Neuronal stem cell (in vitro differentiated cells): ENCODE measurements at regions not wholly inside any gene's neighbourhood (a gene's known extent, or its start where the extent isn't known, plus 50 kb on each side); places are given as distances from the start of the nearest gene placed in this dataset.
A peak's percentile ranks its signal among the peaks of the same experiment; 100 is the strongest.

Experiments used
- DNase-seq: peaks from one replicate; pipeline ENCODE4 v3.0.0-alpha.2; 2013; ENCODE audit warnings: low spot score
- H2AFZ ChIP-seq: one replicate; pipeline ENCODE4 v1.6.1; 2013; ENCODE audit warnings: mild to moderate bottlenecking, low read length, inconsistent platforms
- H2AK5ac ChIP-seq: 2 replicates; pipeline ENCODE4 v1.6.1; 2013; ENCODE audit warnings: low read depth, mild to moderate bottlenecking, inconsistent platforms, low read length, moderate library complexity, mixed read lengths
- H2BK120ac ChIP-seq: 2 replicates; pipeline ENCODE4 v1.6.1; 2013; ENCODE audit warnings: low read depth, mild to moderate bottlenecking, inconsistent platforms, low read length, moderate library complexity, mixed read lengths
- H2BK12ac ChIP-seq: one replicate; pipeline ENCODE4 v1.6.1; 2013; ENCODE audit warnings: low read length, inconsistent platforms
- H2BK15ac ChIP-seq: 2 replicates; pipeline ENCODE4 v1.6.1; 2013; ENCODE audit warnings: mild to moderate bottlenecking, low read length, inconsistent platforms, mixed read lengths
- H2BK5ac ChIP-seq: one replicate; pipeline ENCODE4 v1.6.1; 2013; ENCODE audit warnings: inconsistent platforms, mild to moderate bottlenecking, low read length, moderate library complexity
- H3K14ac ChIP-seq: one replicate; pipeline ENCODE4 v1.6.1; 2013; ENCODE audit warnings: low read length, inconsistent platforms
- H3K18ac ChIP-seq: 2 replicates; pipeline ENCODE4 v1.6.1; 2013; ENCODE audit warnings: low read length, inconsistent platforms
- H3K23ac ChIP-seq: 2 replicates; pipeline ENCODE4 v1.6.1; 2013; ENCODE audit warnings: low read depth, mild to moderate bottlenecking, mixed read lengths, low read length, inconsistent platforms; ENCODE audit not compliant: poor library complexity
- H3K27ac ChIP-seq: replicated peaks from 3 replicates; pipeline ENCODE4 v1.5.1; 2013; ENCODE audit warnings: low read length, inconsistent platforms
- H3K27me3 ChIP-seq, 3 experiments: 2 replicates each; pipeline ENCODE4 v1.6.1; 2013; ENCODE audit warnings: low read length in 3 of 3, mild to moderate bottlenecking in 2 of 3, inconsistent platforms in 1 of 3, low read depth in 1 of 3, mixed read lengths in 1 of 3, moderate library complexity in 1 of 3; ENCODE audit not compliant: control insufficient read depth in 3 of 3, insufficient read depth in 3 of 3
- H3K36me3 ChIP-seq, 2 donors: replicated peaks in 1 of 2; 2 replicates each; pipeline ENCODE4 v1.6.1; 2013; ENCODE audit warnings: low read length in 2 of 2; ENCODE audit not compliant: control insufficient read depth in 2 of 2, insufficient read depth in 2 of 2
- H3K4ac ChIP-seq: 2 replicates; pipeline ENCODE4 v1.6.1; 2013; ENCODE audit warnings: inconsistent platforms, mild to moderate bottlenecking, low read length, moderate library complexity
- H3K4me1 ChIP-seq, 2 donors: 1 replicate in 1 of 2; 2 replicates in 1 of 2; pipeline ENCODE4 v1.6.1; 2013; ENCODE audit warnings: low read length in 2 of 2, low read depth in 1 of 2; ENCODE audit not compliant: control insufficient read depth in 2 of 2, insufficient read depth in 1 of 2
- H3K4me2 ChIP-seq: one replicate; pipeline ENCODE4 v1.6.1; 2013; ENCODE audit warnings: mild to moderate bottlenecking, low read length, inconsistent platforms; ENCODE audit not compliant: insufficient read depth, poor library complexity, severe bottlenecking
- H3K4me3 ChIP-seq, 2 donors: 2 replicates each; pipeline ENCODE4 v1.5.1; 2013; ENCODE audit warnings: low read length in 2 of 2, mild to moderate bottlenecking in 2 of 2, inconsistent platforms in 1 of 2, moderate library complexity in 1 of 2
- H3K79me1 ChIP-seq: one replicate; pipeline ENCODE4 v1.6.1; 2013; ENCODE audit warnings: low read depth, mild to moderate bottlenecking, inconsistent platforms, low read length, moderate library complexity
- H3K9ac ChIP-seq: one replicate; pipeline ENCODE4 v1.6.1; 2013; ENCODE audit warnings: mild to moderate bottlenecking, low read depth, low read length, inconsistent platforms; ENCODE audit not compliant: poor library complexity
- H3K9me3 ChIP-seq, 2 donors: replicated peaks in 1 of 2; 2 replicates each; pipeline versions ENCODE3 to v1.6.1; 2013; ENCODE audit warnings: low read length in 2 of 2, mild to moderate bottlenecking in 2 of 2, inconsistent platforms in 1 of 2, low read depth in 1 of 2, mixed read lengths in 1 of 2, moderate library complexity in 1 of 2; ENCODE audit not compliant: control insufficient read depth in 2 of 2, insufficient read depth in 1 of 2
- H4K8ac ChIP-seq: one replicate; pipeline ENCODE4 v1.6.1; 2013; ENCODE audit warnings: low read depth, mild to moderate bottlenecking, inconsistent platforms, low read length, moderate library complexity
- H4K91ac ChIP-seq: one replicate; pipeline ENCODE4 v1.6.1; 2013; ENCODE audit warnings: low read length, low read depth, mild to moderate bottlenecking, inconsistent platforms; ENCODE audit not compliant: poor library complexity
- WGBS, 2 donors: extraction: QIAGEN DNeasy Blood & Tissue Kit; methylation state at CpG; one replicate each; pipeline ENCODE4 v1.1.7; 2013; ENCODE audit warnings: missing lambda C conversion rate in 2 of 2, mixed read lengths in 1 of 2; ENCODE audit not compliant: insufficient read length in 2 of 2, insufficient replicate concordance in 1 of 2; ENCODE audit errors: extremely low coverage in 2 of 2; 5-methylcytosine and 5-hydroxymethylcytosine counted together

- Histone ChIP-seq H3K4me2 (no peak overlapping the region), H2BK15ac (peak overlapping the region; percentile 51), H2BK5ac (peak overlapping the region; percentile 67), H4K8ac (no peak overlapping the region), H3K9me3 (no peaks in the 10 kb centered on the region), H3K4me3 (no peak overlapping the region), H2BK12ac (peak overlapping the region; percentile 26), H3K14ac (no peak overlapping the region), H3K27me3 (no peaks in the 10 kb centered on the region), H2AFZ (no peak overlapping the region), H3K27ac (peak overlapping the region; percentile 98), H2BK120ac (no peak overlapping the region), H3K79me1 (no peaks in the 10 kb centered on the region), H2AK5ac (peak overlapping the region; percentile 31), H4K91ac (no peak overlapping the region), H3K9ac (no peak overlapping the region), H3K4me1 (peaks cover 0 to 54% of the 10 kb centered on the region in 2 donors), H3K18ac (peak overlapping the region; percentile 85), H3K23ac (no peak overlapping the region), H3K36me3 (no peaks in the 10 kb centered on the region), H3K4ac (no peak overlapping the region)
- no CpG with 5 or more reads among the region's 5 CpGs for WGBS, 2 donors
- DNase-seq, result no peak
These were observed 243.8 kb upstream of the RAB4A start for GRCh38 chr1:229027158-229027557.

- no peaks in the 10 kb centered on the region for H3K79me1 ChIP-seq
- no peak overlapping the region for H3K4me3 ChIP-seq
- no peak overlapping the region for H2BK12ac ChIP-seq
- DNase-seq, result peak; percentile 84
- H3K27me3 ChIP-seq, result no peaks in the 10 kb centered on the region
- no peak overlapping the region for H3K9ac ChIP-seq
- H3K36me3 ChIP-seq, result no peaks in the 10 kb centered on the region
- H3K14ac ChIP-seq, result no peak overlapping the region
- no peak overlapping the region for H4K91ac ChIP-seq
- no peak overlapping the region for H3K18ac ChIP-seq
- no peak overlapping the region for H3K4me2 ChIP-seq
- no peak overlapping the region for H3K23ac ChIP-seq
- H3K4me1 ChIP-seq, result peaks cover 0 to 52% of the 10 kb centered on the region in 2 donors
- no peak overlapping the region for H4K8ac ChIP-seq
- H2AK5ac ChIP-seq, result no peak overlapping the region
- no peak overlapping the region for H2BK15ac ChIP-seq
- peak overlapping the region; percentile 98 for H3K27ac ChIP-seq
- H2AFZ ChIP-seq, result no peak overlapping the region
- no peak overlapping the region for H2BK120ac ChIP-seq
- peak overlapping the region; percentile 67 for H2BK5ac ChIP-seq
- no peaks in the 10 kb centered on the region for H3K9me3 ChIP-seq
- no CpG with 5 or more reads among the region's 8 CpGs for WGBS, 2 donors
- H3K4ac ChIP-seq, result no peak overlapping the region
These were observed 243.2 kb upstream of the RAB4A start for GRCh38 chr1:229027622-229028182.

GRCh38 chr1:229028544-229028943, 242.4 kb upstream of the RAB4A start:
- no peak overlapping the region for H2AFZ ChIP-seq
- H3K4me2 ChIP-seq, result no peak overlapping the region
- H3K9ac ChIP-seq, result no peak overlapping the region
- no peaks in the 10 kb centered on the region for H3K79me1 ChIP-seq
- no peak overlapping the region for H2BK12ac ChIP-seq
- H3K27me3 ChIP-seq, result no peaks in the 10 kb centered on the region
- peak overlapping the region; percentile 3 for H3K23ac ChIP-seq
- H3K18ac ChIP-seq, result peak overlapping the region; percentile 90
- no peak overlapping the region for H3K4ac ChIP-seq
- H4K8ac ChIP-seq, result no peak overlapping the region
- no peak overlapping the region for H2BK5ac ChIP-seq
- H3K36me3 ChIP-seq, result no peaks in the 10 kb centered on the region
- WGBS, 2 donors, result no CpG with 5 or more reads among the region's 11 CpGs
- peak overlapping the region; percentile 34 for H4K91ac ChIP-seq
- H3K27ac ChIP-seq, result peak overlapping the region; percentile 75
- DNase-seq, result peak; percentile 39
- H2BK120ac ChIP-seq, result peak overlapping the region; percentile 76
- no peak overlapping the region for H2AK5ac ChIP-seq
- H3K14ac ChIP-seq, result no peak overlapping the region
- H3K4me1 ChIP-seq, result peaks cover 0 to 50% of the 10 kb centered on the region in 2 donors
- H3K9me3 ChIP-seq, result no peaks in the 10 kb centered on the region
- no peak overlapping the region for H3K4me3 ChIP-seq
- H2BK15ac ChIP-seq, result no peak overlapping the region

- no CpG with 5 or more reads among the region's 10 CpGs for WGBS, 2 donors
- DNase-seq, result peak; percentile 9
- H4K91ac ChIP-seq, result peak overlapping the region; percentile 60
These were observed 241.7 kb upstream of the RAB4A start for GRCh38 chr1:229028987-229029878.

More at GRCh38 chr1:229028987-229029878, 241.7 kb upstream of the RAB4A start:
- H3K4me2 ChIP-seq, result no peak overlapping the region
- no peaks in the 10 kb centered on the region for H3K36me3 ChIP-seq
- peak overlapping the region; percentile 77 for H2AK5ac ChIP-seq
- no peak overlapping the region for H3K4ac ChIP-seq
- peaks cover 0 to 50% of the 10 kb centered on the region in 2 donors for H3K4me1 ChIP-seq
- no peak overlapping the region for H2AFZ ChIP-seq
- no peak overlapping the region for H3K9ac ChIP-seq
- H3K18ac ChIP-seq, result peak overlapping the region; percentile 89
- peak overlapping the region; percentile 48 for H2BK12ac ChIP-seq
- H3K4me3 ChIP-seq, result no peak overlapping the region
- H3K14ac ChIP-seq, result no peak overlapping the region
- peak overlapping the region; percentile 56 for H2BK5ac ChIP-seq
- peak overlapping the region; percentile 16 for H3K27ac ChIP-seq
- H4K8ac ChIP-seq, result peak overlapping the region; percentile 92
- no peaks in the 10 kb centered on the region for H3K79me1 ChIP-seq
- peak overlapping the region; percentile 69 for H2BK120ac ChIP-seq
- H3K27me3 ChIP-seq, result no peaks in the 10 kb centered on the region
- no peak overlapping the region for H3K23ac ChIP-seq
- peak overlapping the region; percentile 22 for H2BK15ac ChIP-seq
- H3K9me3 ChIP-seq, result no peaks in the 10 kb centered on the region
